Motor neuron (in vitro differentiated cells): ENCODE measurements at regions not wholly inside any gene's neighbourhood (a gene's known extent, or its start where the extent isn't known, plus 50 kb on each side); places are given as distances from the start of the nearest gene placed in this dataset.
A peak's percentile ranks its signal among the peaks of the same experiment; 100 is the strongest.

Experiments used
- ATAC-seq, 8 experiments: fragments of 200-7000 bp; cut with Tn5 transposase; replicated peaks in 6 of 8; 2 replicates each; pipeline ENCODE4 v1.8.0; 2021; ENCODE audit warnings: mild to moderate bottlenecking in 8 of 8, moderate library complexity in 8 of 8
- H3K27ac ChIP-seq, 2 donors: fragments of 250-450 bp; sonication (Bioruptor Pico); 2 replicates each; pipeline ENCODE4 v1.9.0; 2021; ENCODE audit warnings: antibody characterized with exemption in 2 of 2, mild to moderate bottlenecking in 2 of 2, moderate library complexity in 1 of 2
- H3K4me1 ChIP-seq, 2 donors: fragments of 250-450 bp; sonication (Bioruptor Pico); replicated peaks in 1 of 2; 2 replicates each; pipeline ENCODE4 v1.6.1; 2021; ENCODE audit warnings: antibody characterized with exemption in 2 of 2, mild to moderate bottlenecking in 2 of 2, moderate library complexity in 1 of 2
- H3K4me3 ChIP-seq, 5 donors: fragments of 250-450 bp; sonication (Bioruptor Pico); 2 replicates each; pipeline ENCODE4 v1.9.0; 2021; ENCODE audit warnings: antibody characterized with exemption in 5 of 5, mild to moderate bottlenecking in 5 of 5, moderate library complexity in 4 of 5
- WGBS, 10 experiments: fragments of 450-650 bp; shearing (Covaris generic); methylation state at CpG; one replicate each; pipeline ENCODE4 v1.0.0; 2022; 5-methylcytosine and 5-hydroxymethylcytosine counted together
- in situ Hi-C, 9 experiments: fragments of 400-800 bp; cut with MboI; loops; one replicate each; pipeline ENCODE4 v1.15.0; 2021; ENCODE audit warnings: low sequenced_read_pairs in 9 of 9, low pct_unique_long_range_greater_than_20kb in 2 of 9; ENCODE audit not compliant: unreplicated experiment in 9 of 9

DNA sequence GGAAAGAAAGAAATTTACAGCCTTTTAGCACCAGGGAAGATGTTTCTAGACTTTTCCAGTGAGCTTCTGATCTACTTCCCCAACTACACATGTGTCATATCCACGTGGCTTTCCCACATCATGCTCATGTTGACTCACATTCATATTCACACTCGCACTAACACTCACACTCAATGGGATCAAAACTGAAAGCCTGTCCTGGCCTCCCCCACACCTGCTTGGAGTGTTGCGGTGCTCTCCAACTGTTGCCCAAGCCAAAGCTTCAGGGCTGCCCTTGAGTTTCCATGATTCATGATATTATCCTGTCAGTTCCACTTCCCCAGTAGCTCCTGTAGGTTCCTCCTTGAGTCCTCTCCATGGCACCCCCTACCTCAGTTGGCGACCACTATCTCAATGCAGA lies 444.4 kb downstream of the GATA3 start:
- ATAC-seq, result no peak
- H3K27ac ChIP-seq, result no peak overlapping the region
- peaks cover 0 to 8% of the 10 kb centered on the region in 2 donors for H3K4me1 ChIP-seq
- 3 to 87% (median 54%) methylated on average over 1 to 4 of the region's 4 CpGs; no CpG with 5 or more reads in 4 of the 10 experiments for WGBS, 10 experiments
- H3K4me3 ChIP-seq, result no peak overlapping the region
- in situ Hi-C loops, result no loop called here

- Histone ChIP-seq H3K27ac (no peak overlapping the region), H3K4me1 (peaks cover 0 to 8% of the 10 kb centered on the region in 2 donors), H3K4me3 (no peak overlapping the region)
- ATAC-seq, result no peak
- in situ Hi-C loops, result no loop called here
- WGBS, 10 experiments, result 0 to 90% (median 50%) methylated on average over 1 to 4 of the region's 4 CpGs; no CpG with 5 or more reads in 1 of the 10 experiments
Observed at GRCh38 chr10:8499312-8499711, 444.8 kb downstream of the GATA3 start.

- no peak overlapping the region for H3K4me3 ChIP-seq
- no peak overlapping the region for H3K27ac ChIP-seq
- in situ Hi-C loops, result no loop called here
- H3K4me1 ChIP-seq, result peaks cover 0 to 8% of the 10 kb centered on the region in 2 donors
- no peak for ATAC-seq
Observed at GRCh38 chr10:8499752-8500390, 445.4 kb downstream of the GATA3 start.

DNA sequence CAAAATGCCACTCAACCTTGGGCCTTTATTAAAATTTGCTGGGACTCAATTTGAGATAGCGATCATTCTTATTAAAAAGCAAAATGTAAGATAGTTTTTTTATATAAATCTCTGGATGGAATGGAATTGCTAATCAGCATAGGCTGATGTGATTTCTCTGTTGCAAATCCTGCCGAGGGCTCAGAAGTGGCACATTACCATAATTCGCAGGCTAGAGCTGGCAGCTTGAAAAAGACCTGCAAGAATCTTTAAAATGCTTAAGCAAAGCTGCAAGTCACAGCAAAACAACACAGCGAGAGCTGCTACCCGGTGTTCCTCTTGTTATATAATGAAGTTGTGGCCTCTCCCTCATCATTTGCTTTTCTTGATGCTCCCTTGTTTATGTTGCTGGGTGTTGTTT lies 448.1 kb downstream of the GATA3 start:
- ATAC-seq, result peak in 2 of 8 experiments; percentile 27 to 65
- no peak overlapping the region for H3K27ac ChIP-seq
- WGBS, 10 experiments, result 2 to 70% (median 32%) methylated on average over 2 to 5 of the region's 5 CpGs
- H3K4me3 ChIP-seq, result no peak overlapping the region
- in situ Hi-C loops, result no loop called here
- peaks cover 0 to 8% of the 10 kb centered on the region in 2 donors for H3K4me1 ChIP-seq

GRCh38 chr10:8504499-8504898 lies 450.0 kb downstream of the GATA3 start:
- no peak overlapping the region for H3K27ac ChIP-seq
- whole genome bisulfite sequencing, 10 experiments, result 0 to 94% (median 77%) methylated on average over 3 to 10 of the region's 10 CpGs; no CpG with 5 or more reads in 1 of the 10 experiments
- H3K4me3 ChIP-seq, result no peak overlapping the region
- in situ Hi-C loops, result no loop called here
- ATAC-seq, result no peak
- peaks cover 0 to 8% of the 10 kb centered on the region in 2 donors for H3K4me1 ChIP-seq

DNA sequence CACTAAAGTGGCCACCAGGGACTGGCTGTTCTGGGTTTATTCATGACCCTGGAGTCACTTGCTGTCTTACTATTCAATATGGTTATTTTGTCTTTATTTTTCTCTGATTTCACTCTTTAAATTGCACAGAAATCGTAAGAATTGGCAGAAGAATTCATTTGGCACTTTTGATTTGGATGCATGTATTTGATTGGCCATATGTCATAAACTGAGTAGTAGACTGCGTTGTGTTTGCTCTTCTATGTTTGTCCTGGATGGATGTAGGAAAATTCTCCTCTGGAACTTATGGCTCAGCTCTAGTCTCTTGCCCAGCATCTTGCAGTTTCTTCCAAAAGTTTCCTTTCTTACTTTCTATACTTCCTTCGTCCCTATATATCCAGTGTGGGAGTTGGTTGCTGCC lies 452.7 kb downstream of the GATA3 start:
- no peak for ATAC-seq
- Histone ChIP-seq H3K4me3 (no peak overlapping the region), H3K4me1 (peaks cover 0 to 8% of the 10 kb centered on the region in 2 donors), H3K27ac (no peak overlapping the region)
- 0 to 100% (median 83%) methylated on average over 1 to 3 of the region's 3 CpGs for WGBS, 10 experiments
- in situ Hi-C loops, result no loop called here

DNA sequence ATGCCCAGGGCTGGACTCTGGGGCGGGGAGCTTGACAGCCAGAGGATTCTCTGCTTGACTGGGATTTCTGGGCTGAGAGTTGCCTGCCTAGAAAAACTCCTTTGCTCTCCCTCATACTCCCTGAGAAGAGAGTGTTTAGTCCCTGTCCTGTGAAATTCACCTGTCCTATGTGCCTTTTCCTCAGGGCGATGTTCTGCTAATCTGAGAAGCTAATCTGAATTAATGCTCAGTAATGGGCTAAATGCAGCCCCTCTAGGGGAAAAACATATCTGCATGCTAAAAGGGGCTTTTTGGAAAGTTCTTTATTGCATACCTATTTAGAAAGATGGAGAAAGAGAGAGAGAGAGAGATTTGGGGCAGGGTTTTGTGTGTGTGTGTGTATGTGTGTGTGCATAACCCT lies 454.4 kb downstream of the GATA3 start:
- H3K4me3 ChIP-seq, result no peak overlapping the region
- H3K27ac ChIP-seq, result no peak overlapping the region
- 0 to 86% (median 20%) methylated on average over 1 to 2 of the region's 2 CpGs; no CpG with 5 or more reads in 6 of the 10 experiments for WGBS, 10 experiments
- no peak for ATAC-seq
- no peaks in the 10 kb centered on the region for H3K4me1 ChIP-seq
- in situ Hi-C loops, result no loop called here

GRCh38 chr10:8510471-8510870 lies 456.0 kb downstream of the GATA3 start:
- in situ Hi-C loops, result no loop called here
- no peak for ATAC-seq
- 0 to 83% (median 57%) methylated on average over 1 of the region's 1 CpG; no CpG with 5 or more reads in 5 of the 10 experiments for WGBS, 10 experiments
- H3K27ac ChIP-seq, result no peak overlapping the region
- no peak overlapping the region for H3K4me3 ChIP-seq
- H3K4me1 ChIP-seq, result no peaks in the 10 kb centered on the region

GRCh38 chr10:8511026-8511425 lies 456.5 kb downstream of the GATA3 start:
- no peak overlapping the region for H3K4me3 ChIP-seq
- 0 to 65% (median 50%) methylated on average over 2 to 4 of the region's 4 CpGs; no CpG with 5 or more reads in 3 of the 10 experiments for WGBS, 10 experiments
- no peaks in the 10 kb centered on the region for H3K4me1 ChIP-seq
- in situ Hi-C loops, result no loop called here
- no peak for ATAC-seq
- H3K27ac ChIP-seq, result no peak overlapping the region

GRCh38 chr10:8513155-8514147 lies 459.0 kb downstream of the GATA3 start:
- 18 to 100% (median 84%) methylated on average over 2 to 21 of the region's 41 CpGs; no CpG with 5 or more reads in 3 of the 10 experiments for WGBS, 10 experiments
- in situ Hi-C loops, result no loop called here
- Histone ChIP-seq H3K27ac (no peak overlapping the region), H3K4me1 (peaks cover 0 to 8% of the 10 kb centered on the region in 2 donors), H3K4me3 (no peak overlapping the region)
- ATAC-seq, result no peak

- Histone ChIP-seq H3K4me1 (peaks cover 0 to 8% of the 10 kb centered on the region in 2 donors), H3K27ac (no peak overlapping the region), H3K4me3 (no peak overlapping the region)
- in situ Hi-C loops, result no loop called here
- WGBS, 10 experiments, result 20 to 100% (median 70%) methylated on average over 1 to 2 of the region's 2 CpGs; no CpG with 5 or more reads in 4 of the 10 experiments
- no peak for ATAC-seq
Observed at GRCh38 chr10:8520382-8520781, 465.9 kb downstream of the GATA3 start.

GRCh38 chr10:8527773-8528172 lies 473.3 kb downstream of the GATA3 start:
- 13 to 100% (median 92%) methylated on average over 1 to 3 of the region's 3 CpGs; no CpG with 5 or more reads in 3 of the 10 experiments for WGBS, 10 experiments
- Histone ChIP-seq H3K4me3 (no peak overlapping the region), H3K27ac (no peak overlapping the region), H3K4me1 (no peaks in the 10 kb centered on the region)
- in situ Hi-C loops, result no loop called here
- no peak for ATAC-seq

DNA sequence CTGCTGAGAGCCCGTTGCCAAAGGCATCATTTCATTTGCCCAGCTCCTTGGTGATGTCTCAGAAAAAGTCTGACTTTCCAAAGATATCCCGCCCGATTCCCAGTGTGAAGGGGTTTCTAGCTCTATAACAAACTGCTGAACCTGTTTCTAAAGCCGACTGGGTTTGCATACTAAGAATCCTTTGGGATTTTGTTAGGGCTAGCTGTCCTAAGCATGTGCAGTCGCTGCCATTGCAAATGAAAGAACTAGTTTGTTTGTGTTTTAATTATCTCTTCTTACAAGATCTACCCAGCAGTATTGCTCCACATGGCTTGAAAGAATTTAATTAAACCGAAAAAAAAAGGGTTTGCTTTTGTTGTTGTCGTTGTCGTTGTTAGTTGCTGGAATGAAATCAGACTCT lies 476.6 kb downstream of the GATA3 start:
- no peak overlapping the region for H3K27ac ChIP-seq
- H3K4me1 ChIP-seq, result peaks cover 0 to 5% of the 10 kb centered on the region in 2 donors
- in situ Hi-C loops, result no loop called here
- H3K4me3 ChIP-seq, result no peak overlapping the region
- 14 to 93% (median 55%) methylated on average over 2 to 8 of the region's 8 CpGs; no CpG with 5 or more reads in 1 of the 10 experiments for WGBS, 10 experiments
- ATAC-seq, result no peak
